ENCODE measurements at regions not wholly inside any gene's neighbourhood (a gene's known extent, or its start where the extent isn't known, plus 50 kb on each side); places are given as distances from the start of the nearest gene placed in this dataset.
"Not testable (repeated sequence)": the region's sequence is repeated elsewhere in the genome, so short reads cannot be mapped to it uniquely, and the experiment has no call there.

DNA sequence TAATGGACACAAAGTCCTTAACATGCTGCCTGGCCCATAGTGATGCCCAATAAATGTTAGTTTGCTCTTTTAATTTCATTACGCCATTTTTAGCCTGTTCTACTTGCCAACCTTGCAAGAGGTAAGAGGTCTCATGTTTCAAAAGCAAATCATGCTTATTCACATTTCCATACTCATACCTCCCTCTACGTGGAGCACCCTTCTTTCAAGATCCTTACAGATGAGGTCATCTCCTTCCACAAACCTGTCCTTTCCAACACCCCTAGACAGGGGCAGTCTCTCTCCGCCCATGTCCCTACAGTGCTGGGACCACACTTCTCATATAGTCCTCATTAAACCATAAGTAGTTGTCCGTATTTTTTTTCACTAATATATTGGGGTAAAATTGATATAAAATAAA lies 271.3 kb downstream of the FGFR2 start:
- H4K12ac ChIP-seq (ENCODE audit: low read depth, low read length), result no peak overlapping the region
- no peak overlapping the region for H4K8ac ChIP-seq (ENCODE audit: low read depth, low read length)
- no peak overlapping the region for H3K9ac ChIP-seq (ENCODE audit: low read length)
- H4K91ac ChIP-seq (ENCODE audit: low read depth, low read length), result no peak overlapping the region
- H3K4me3 ChIP-seq (ENCODE audit: low read depth, low read length), result no peak overlapping the region
- H3K27me3 ChIP-seq (ENCODE audit: insufficient read depth, low read length), result no peaks in the 10 kb centered on the region
- no peak overlapping the region for H3K14ac ChIP-seq (ENCODE audit: low read length)
- H3K27ac ChIP-seq (ENCODE audit: low read depth, low read length), result no peak overlapping the region
- peaks cover 4% of the 10 kb centered on the region in 2 experiments for H3K4me1 ChIP-seq (ENCODE audit: control insufficient read depth in 1 of 2, insufficient read depth in 2 of 2, low read length in 2 of 2)
- no CpG with 5 or more reads among the region's 4 CpGs for WGBS (ENCODE audit: extremely low coverage, insufficient coverage, insufficient read length)
- no peak overlapping the region for H3K18ac ChIP-seq (ENCODE audit: low read length)
- no peak overlapping the region for H3K23ac ChIP-seq (ENCODE audit: low read length)
- H2BK12ac ChIP-seq (ENCODE audit: low read length), result no peak overlapping the region
- no peak overlapping the region for H2BK120ac ChIP-seq (ENCODE audit: insufficient read depth, low read length, poor library complexity)
- no peak overlapping the region for H2BK5ac ChIP-seq (ENCODE audit: low read depth, low read length, poor library complexity)
- no peak overlapping the region for H3K4ac ChIP-seq (ENCODE audit: low read depth, low read length)
- H3K36me3 ChIP-seq (ENCODE audit: control insufficient read depth in 1 of 2, insufficient read depth in 2 of 2, low read length in 2 of 2), result no peaks in the 10 kb centered on the region
- DNase-seq, result no peak
- no peaks in the 10 kb centered on the region for H3K9me3 ChIP-seq (ENCODE audit: insufficient read depth, low read depth, low read length)
- H2AK5ac ChIP-seq (ENCODE audit: low read length), result no peak overlapping the region
- H3K4me2 ChIP-seq (ENCODE audit: low read length), result no peak overlapping the region
- H2AFZ ChIP-seq (ENCODE audit: insufficient read depth, low read length, poor library complexity), result no peak overlapping the region
- H3K79me1 ChIP-seq (ENCODE audit: low read length), result no peaks in the 10 kb centered on the region
- H3K79me2 ChIP-seq (ENCODE audit: control insufficient read depth, insufficient read depth, low read length, poor library complexity), result no peaks in the 10 kb centered on the region

DNA sequence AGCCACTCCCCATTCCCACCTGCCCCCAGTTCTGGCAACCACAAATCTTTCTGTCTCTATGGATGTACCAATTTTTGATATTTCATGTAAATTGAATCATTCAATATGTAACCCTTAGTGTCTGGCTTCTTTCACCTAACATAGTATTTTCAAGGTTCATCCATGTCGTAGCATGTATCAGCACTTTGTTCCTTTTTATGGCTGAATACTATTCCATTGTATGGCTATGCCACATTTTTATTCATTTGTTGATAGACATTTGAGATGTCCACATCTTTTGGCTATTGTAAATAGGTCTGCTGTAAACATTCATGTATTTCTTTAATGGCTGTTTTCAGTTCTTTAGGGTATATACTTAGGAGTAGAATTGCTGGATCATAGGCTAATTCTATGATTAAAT lies 270.5 kb downstream of the FGFR2 start:
- no peak for DNase-seq
- H3K9ac ChIP-seq (ENCODE audit: low read length), result no peak overlapping the region

DNA sequence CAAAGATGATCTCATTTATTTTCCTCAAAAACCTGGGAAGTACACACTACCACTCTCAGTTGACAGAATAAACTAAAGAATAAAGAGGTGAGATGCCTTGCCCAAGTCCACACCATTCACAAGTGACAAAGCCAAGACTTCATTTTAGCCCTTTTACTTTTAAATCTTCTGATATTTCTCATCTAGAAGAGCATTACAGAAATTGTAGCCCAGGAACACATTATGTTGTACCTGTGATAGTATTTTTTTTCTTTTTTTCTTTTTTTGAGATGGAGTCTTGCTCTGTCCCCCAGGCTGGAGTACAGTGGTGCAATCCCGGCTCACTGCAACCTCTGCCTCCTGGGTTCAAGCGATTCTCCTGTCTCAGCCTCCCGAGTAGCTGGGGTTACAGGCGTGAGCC lies 268.6 kb downstream of the FGFR2 start:
- H3K23ac ChIP-seq (ENCODE audit: low read length); H3K18ac ChIP-seq (ENCODE audit: low read length); H2BK12ac ChIP-seq (ENCODE audit: low read length); H3K79me2 ChIP-seq (ENCODE audit: control insufficient read depth, insufficient read depth, low read length, poor library complexity); H2AFZ ChIP-seq (ENCODE audit: insufficient read depth, low read length, poor library complexity); H2AK5ac ChIP-seq (ENCODE audit: low read length); H3K4me2 ChIP-seq (ENCODE audit: low read length); H4K12ac ChIP-seq (ENCODE audit: low read depth, low read length); H3K9ac ChIP-seq (ENCODE audit: low read length); H4K91ac ChIP-seq (ENCODE audit: low read depth, low read length); H3K9me3 ChIP-seq (ENCODE audit: insufficient read depth, low read depth, low read length); H3K27ac ChIP-seq (ENCODE audit: low read depth, low read length); H3K27me3 ChIP-seq (ENCODE audit: insufficient read depth, low read length); H3K4ac ChIP-seq (ENCODE audit: low read depth, low read length); DNase-seq; H2BK120ac ChIP-seq (ENCODE audit: insufficient read depth, low read length, poor library complexity); H3K4me3 ChIP-seq (ENCODE audit: low read depth, low read length); H3K36me3 ChIP-seq (ENCODE audit: control insufficient read depth in 1 of 2, insufficient read depth in 2 of 2, low read length in 2 of 2); H3K79me1 ChIP-seq (ENCODE audit: low read length); H4K8ac ChIP-seq (ENCODE audit: low read depth, low read length); H3K14ac ChIP-seq (ENCODE audit: low read length); H2BK5ac ChIP-seq (ENCODE audit: low read depth, low read length, poor library complexity): not testable (repeated sequence)
- H3K4me1 ChIP-seq (ENCODE audit: control insufficient read depth in 1 of 2, insufficient read depth in 2 of 2, low read length in 2 of 2), result peaks cover 3 to 11% of the 10 kb centered on the region in 2 experiments
- whole genome bisulfite sequencing (ENCODE audit: extremely low coverage, insufficient coverage, insufficient read length), result no CpG with 5 or more reads among the region's 4 CpGs

More for the DNA sequence above, 270.5 kb downstream of the FGFR2 start:
- Histone ChIP-seq H2AK5ac (ENCODE audit: low read length) (no peak overlapping the region), H3K4me1 (ENCODE audit: control insufficient read depth in 1 of 2, insufficient read depth in 2 of 2, low read length in 2 of 2) (peaks cover 4 to 8% of the 10 kb centered on the region in 2 experiments), H3K79me1 (ENCODE audit: low read length) (peaks cover 3% of the 10 kb centered on the region), H3K4me3 (ENCODE audit: low read depth, low read length) (no peak overlapping the region), H3K27me3 (ENCODE audit: insufficient read depth, low read length) (no peaks in the 10 kb centered on the region), H2BK12ac (ENCODE audit: low read length) (no peak overlapping the region), H3K23ac (ENCODE audit: low read length) (no peak overlapping the region), H3K4me2 (ENCODE audit: low read length) (no peak overlapping the region), H3K18ac (ENCODE audit: low read length) (no peak overlapping the region), H3K14ac (ENCODE audit: low read length) (no peak overlapping the region), H2BK5ac (ENCODE audit: low read depth, low read length, poor library complexity) (no peak overlapping the region), H3K4ac (ENCODE audit: low read depth, low read length) (no peak overlapping the region), H4K12ac (ENCODE audit: low read depth, low read length) (no peak overlapping the region), H2AFZ (ENCODE audit: insufficient read depth, low read length, poor library complexity) (no peak overlapping the region), H4K8ac (ENCODE audit: low read depth, low read length) (no peak overlapping the region), H3K27ac (ENCODE audit: low read depth, low read length) (no peak overlapping the region), H3K9me3 (ENCODE audit: insufficient read depth, low read depth, low read length) (no peaks in the 10 kb centered on the region), H3K36me3 (ENCODE audit: control insufficient read depth in 1 of 2, insufficient read depth in 2 of 2, low read length in 2 of 2) (no peaks in the 10 kb centered on the region), H2BK120ac (ENCODE audit: insufficient read depth, low read length, poor library complexity) (no peak overlapping the region), H3K79me2 (ENCODE audit: control insufficient read depth, insufficient read depth, low read length, poor library complexity) (no peaks in the 10 kb centered on the region), H4K91ac (ENCODE audit: low read depth, low read length) (no peak overlapping the region)
- WGBS (ENCODE audit: extremely low coverage, insufficient coverage, insufficient read length), result no CpG with 5 or more reads among the region's 1 CpG

DNA sequence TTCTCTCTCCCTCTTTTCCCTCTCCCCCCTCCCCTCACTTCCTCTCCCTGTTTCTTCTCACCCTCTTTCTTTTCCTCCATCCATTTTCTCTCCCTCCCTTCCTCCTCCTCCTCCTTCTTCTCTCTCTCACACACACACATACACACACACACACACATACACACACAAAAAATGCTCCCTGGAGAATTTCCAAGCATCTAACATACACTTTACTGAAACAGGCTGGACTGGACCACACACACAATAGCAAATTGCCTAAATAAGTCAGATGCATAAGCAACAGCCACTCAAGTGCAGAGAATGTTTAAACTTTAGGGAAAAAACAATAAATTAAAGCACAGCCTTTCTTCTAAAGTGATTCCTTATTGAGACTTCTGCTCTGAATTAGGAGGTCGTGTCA lies 267.7 kb downstream of the FGFR2 start:
- Histone ChIP-seq H3K9ac (ENCODE audit: low read length) (no peak overlapping the region), H3K9me3 (ENCODE audit: insufficient read depth, low read depth, low read length) (no peaks in the 10 kb centered on the region), H3K14ac (ENCODE audit: low read length) (no peak overlapping the region), H2BK120ac (ENCODE audit: insufficient read depth, low read length, poor library complexity) (no peak overlapping the region), H2BK5ac (ENCODE audit: low read depth, low read length, poor library complexity) (no peak overlapping the region), H3K27ac (ENCODE audit: low read depth, low read length) (no peak overlapping the region), H4K91ac (ENCODE audit: low read depth, low read length) (no peak overlapping the region), H3K4me1 (ENCODE audit: control insufficient read depth in 1 of 2, insufficient read depth in 2 of 2, low read length in 2 of 2) (peaks cover 2 to 9% of the 10 kb centered on the region in 2 experiments), H3K4ac (ENCODE audit: low read depth, low read length) (no peak overlapping the region), H3K27me3 (ENCODE audit: insufficient read depth, low read length) (no peaks in the 10 kb centered on the region), H3K4me2 (ENCODE audit: low read length) (no peak overlapping the region), H2AK5ac (ENCODE audit: low read length) (no peak overlapping the region), H3K79me2 (ENCODE audit: control insufficient read depth, insufficient read depth, low read length, poor library complexity) (no peaks in the 10 kb centered on the region), H2AFZ (ENCODE audit: insufficient read depth, low read length, poor library complexity) (no peak overlapping the region), H4K12ac (ENCODE audit: low read depth, low read length) (no peak overlapping the region), H3K4me3 (ENCODE audit: low read depth, low read length) (no peak overlapping the region), H3K36me3 (ENCODE audit: control insufficient read depth in 1 of 2, insufficient read depth in 2 of 2, low read length in 2 of 2) (no peaks in the 10 kb centered on the region), H3K79me1 (ENCODE audit: low read length) (peaks cover 10% of the 10 kb centered on the region), H4K8ac (ENCODE audit: low read depth, low read length) (no peak overlapping the region), H3K23ac (ENCODE audit: low read length) (no peak overlapping the region), H3K18ac (ENCODE audit: low read length) (no peak overlapping the region), H2BK12ac (ENCODE audit: low read length) (no peak overlapping the region)
- no CpG with 5 or more reads among the region's 1 CpG for WGBS (ENCODE audit: extremely low coverage, insufficient coverage, insufficient read length)
- no peak for DNase-seq

All from trophoblast cell (in vitro differentiated cells and primary cell).